ENCODE measurements at regions not wholly inside any gene's neighbourhood (a gene's known extent, or its start where the extent isn't known, plus 50 kb on each side); places are given as distances from the start of the nearest gene placed in this dataset.

GRCh38 chr7:84654273-84654672 lies 459.7 kb upstream of the SEMA3A start:
- Histone ChIP-seq H3K36me3 (no peaks in the 10 kb centered on the region), H3K27ac (no peak overlapping the region), H3K4me3 (no peak overlapping the region), H3K9me3 (no peaks in the 10 kb centered on the region), H3K27me3 (no peaks in the 10 kb centered on the region), H3K4me1 (peaks cover 0 to 8% (median 0%) of the 10 kb centered on the region in 4 donors)
- WGBS, 2 donors = 66 to 73% methylated on average over 1 of the region's 1 CpG
- TF ChIP-seq POLR2A (IDR thresholded peaks at IDR 0.05) = no peak
- TF ChIP-seq, protein P1, sequence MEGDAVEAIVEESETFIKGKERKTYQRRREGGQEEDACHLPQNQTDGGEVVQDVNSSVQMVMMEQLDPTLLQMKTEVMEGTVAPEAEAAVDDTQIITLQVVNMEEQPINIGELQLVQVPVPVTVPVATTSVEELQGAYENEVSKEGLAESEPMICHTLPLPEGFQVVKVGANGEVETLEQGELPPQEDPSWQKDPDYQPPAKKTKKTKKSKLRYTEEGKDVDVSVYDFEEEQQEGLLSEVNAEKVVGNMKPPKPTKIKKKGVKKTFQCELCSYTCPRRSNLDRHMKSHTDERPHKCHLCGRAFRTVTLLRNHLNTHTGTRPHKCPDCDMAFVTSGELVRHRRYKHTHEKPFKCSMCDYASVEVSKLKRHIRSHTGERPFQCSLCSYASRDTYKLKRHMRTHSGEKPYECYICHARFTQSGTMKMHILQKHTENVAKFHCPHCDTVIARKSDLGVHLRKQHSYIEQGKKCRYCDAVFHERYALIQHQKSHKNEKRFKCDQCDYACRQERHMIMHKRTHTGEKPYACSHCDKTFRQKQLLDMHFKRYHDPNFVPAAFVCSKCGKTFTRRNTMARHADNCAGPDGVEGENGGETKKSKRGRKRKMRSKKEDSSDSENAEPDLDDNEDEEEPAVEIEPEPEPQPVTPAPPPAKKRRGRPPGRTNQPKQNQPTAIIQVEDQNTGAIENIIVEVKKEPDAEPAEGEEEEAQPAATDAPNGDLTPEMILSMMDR (IDR thresholded peaks at IDR 0.05) = no peak
- peak in 2 of 4 donors; percentile 19 to 54 for TF ChIP-seq EP300 (IDR thresholded peaks at IDR 0.05)
- TF ChIP-seq POLR2AphosphoS5 (IDR thresholded peaks at IDR 0.05) = peak in 2 of 4 donors; percentile 8 to 32
- no peak for DNase-seq
- intact Hi-C loops (cut with DNase I) = no loop called here

DNA sequence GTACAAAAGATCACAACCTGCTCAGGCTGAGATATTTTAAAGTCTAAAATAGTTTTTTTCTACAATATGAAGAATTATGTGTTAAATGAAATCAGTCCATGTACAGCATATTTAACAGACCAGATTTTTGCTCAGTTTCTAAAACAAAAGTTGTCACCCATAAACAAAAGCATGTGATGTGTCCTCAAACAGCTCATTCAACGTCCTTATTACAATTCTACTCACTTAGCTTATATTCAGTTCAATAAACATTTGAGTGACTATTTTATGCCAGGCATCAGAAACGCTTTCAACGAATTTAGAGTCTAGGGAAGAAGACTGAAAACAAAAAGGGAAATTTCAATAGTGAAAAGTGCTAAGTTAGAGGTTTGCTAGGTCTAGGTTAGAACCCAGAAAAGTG lies 457.3 kb upstream of the SEMA3A start:
- no peak for DNase-seq

GRCh38 chr7:84647797-84648757 lies 453.5 kb upstream of the SEMA3A start:
- intact Hi-C loops (cut with DNase I) = no loop called here
- WGBS, 2 donors = 71 to 76% methylated on average over 2 of the region's 2 CpGs
- no peaks in the 10 kb centered on the region for H3K27me3 ChIP-seq
- H3K4me3 ChIP-seq = no peak overlapping the region
- TF ChIP-seq POLR2AphosphoS5 (IDR thresholded peaks at IDR 0.05) (no peak), POLR2A (IDR thresholded peaks at IDR 0.05) (no peak), EP300 (IDR thresholded peaks at IDR 0.05) (no peak)
- TF ChIP-seq, protein P1 (IDR thresholded peaks at IDR 0.05) = no peak
- no peaks in the 10 kb centered on the region for H3K4me1 ChIP-seq
- no peaks in the 10 kb centered on the region for H3K9me3 ChIP-seq
- H3K36me3 ChIP-seq = no peaks in the 10 kb centered on the region
- no peak overlapping the region for H3K27ac ChIP-seq
- no peak for DNase-seq

More for the DNA sequence above, 457.3 kb upstream of the SEMA3A start:
- WGBS, 2 donors = 60 to 76% methylated on average over 3 of the region's 3 CpGs
- Histone ChIP-seq H3K27me3 (no peaks in the 10 kb centered on the region), H3K36me3 (no peaks in the 10 kb centered on the region), H3K27ac (no peak overlapping the region), H3K4me1 (peaks cover 0 to 8% (median 0%) of the 10 kb centered on the region in 4 donors), H3K4me3 (no peak overlapping the region), H3K9me3 (no peaks in the 10 kb centered on the region)
- intact Hi-C loops (cut with DNase I) = no loop called here
- TF ChIP-seq POLR2AphosphoS5 (IDR thresholded peaks at IDR 0.05) = no peak

- intact Hi-C loops (cut with DNase I) = no loop called here
- Histone ChIP-seq H3K27me3 (no peaks in the 10 kb centered on the region), H3K4me1 (peaks cover 0 to 14% (median 3%) of the 10 kb centered on the region in 4 donors), H3K9me3 (no peaks in the 10 kb centered on the region), H3K36me3 (no peaks in the 10 kb centered on the region), H3K27ac (no peak overlapping the region), H3K4me3 (no peak overlapping the region)
- TF ChIP-seq POLR2AphosphoS5 (IDR thresholded peaks at IDR 0.05) = no peak
- no peak for TF ChIP-seq EP300 (IDR thresholded peaks at IDR 0.05)
- TF ChIP-seq, protein P1 (IDR thresholded peaks at IDR 0.05) = no peak
- TF ChIP-seq POLR2A (IDR thresholded peaks at IDR 0.05) = no peak
- DNase-seq = no peak
- WGBS, 2 donors = 92 to 93% methylated on average over 3 of the region's 3 CpGs
These were observed 448.0 kb upstream of the SEMA3A start for GRCh38 chr7:84642611-84643010.

GRCh38 chr7:84640637-84641036 lies 446.0 kb upstream of the SEMA3A start:
- no peak overlapping the region for H3K27ac ChIP-seq
- H3K27me3 ChIP-seq = no peaks in the 10 kb centered on the region
- WGBS, 2 donors = 79 to 81% methylated on average over 1 of the region's 1 CpG
- TF ChIP-seq POLR2AphosphoS5 (IDR thresholded peaks at IDR 0.05) (no peak), POLR2A (IDR thresholded peaks at IDR 0.05) (no peak), EP300 (IDR thresholded peaks at IDR 0.05) (no peak)
- H3K4me3 ChIP-seq = no peak overlapping the region
- no peak for DNase-seq
- no peaks in the 10 kb centered on the region for H3K36me3 ChIP-seq
- peaks cover 0 to 20% (median 3%) of the 10 kb centered on the region in 4 donors for H3K4me1 ChIP-seq
- intact Hi-C loops (cut with DNase I) = no loop called here
- H3K9me3 ChIP-seq = no peaks in the 10 kb centered on the region
